Activated CD4-positive, alpha-beta T cell treated with anti-CD3 and anti-CD28 coated beads for 36 hours (primary cell): ENCODE measurements at regions not wholly inside any gene's neighbourhood (a gene's known extent, or its start where the extent isn't known, plus 50 kb on each side); places are given as distances from the start of the nearest gene placed in this dataset.

Source experiments
- ATAC-seq: fragments of 200-7000 bp; cut with Tn5 transposase; one replicate; pipeline ENCODE4 v1.10.0; 2021; ENCODE audit warnings: mild to moderate bottlenecking, moderate library complexity
- CTCF ChIA-PET: fragments of 350-600 bp; sonication (Branson Sonifier 250); formaldehyde crosslinking; loops from one replicate; lab custom pipeline; 2021; ENCODE audit warnings: antibody characterized with exemption; lab: Charles Lee
- POLR2A ChIA-PET: fragments of 350-600 bp; sonication (Branson Sonifier 250); formaldehyde crosslinking; loops from one replicate; lab custom pipeline; 2021; ENCODE audit warnings: antibody characterized with exemption, inconsistent platforms; lab: Charles Lee
- DNase-seq: peaks from one replicate; pipeline ENCODE4 v3.0.0-alpha.2; 2020
- H3K27ac Mint-ChIP-seq: one replicate; pipeline ENCODE4 v1.8.0; 2021; ENCODE audit warnings: mixed read lengths
- H3K27me3 Mint-ChIP-seq: one replicate; pipeline ENCODE4 v1.8.0; 2021; ENCODE audit warnings: mixed read lengths
- H3K36me3 Mint-ChIP-seq: one replicate; pipeline ENCODE4 v1.8.0; 2021; ENCODE audit warnings: low read depth, mixed read lengths
- H3K4me1 Mint-ChIP-seq: one replicate; pipeline ENCODE4 v1.8.0; 2021; ENCODE audit warnings: mixed read lengths
- H3K4me3 Mint-ChIP-seq: one replicate; pipeline ENCODE4 v1.8.0; 2021; ENCODE audit warnings: mild to moderate bottlenecking, moderate library complexity, mixed read lengths
- H3K9me3 Mint-ChIP-seq: one replicate; pipeline ENCODE4 v1.8.0; 2021; ENCODE audit warnings: low read depth, mixed read lengths
- intact Hi-C, 2 experiments: fragments of 100-400 bp; cut with DNase I in 1 of 2; cut with micrococcal nuclease in 1 of 2; formaldehyde crosslinking; loops; one replicate each; pipeline versions ENCODE4 v1.14.2 to v1.15.1; 2022 to 2024; cut with DNase I, micrococcal nuclease

DNA sequence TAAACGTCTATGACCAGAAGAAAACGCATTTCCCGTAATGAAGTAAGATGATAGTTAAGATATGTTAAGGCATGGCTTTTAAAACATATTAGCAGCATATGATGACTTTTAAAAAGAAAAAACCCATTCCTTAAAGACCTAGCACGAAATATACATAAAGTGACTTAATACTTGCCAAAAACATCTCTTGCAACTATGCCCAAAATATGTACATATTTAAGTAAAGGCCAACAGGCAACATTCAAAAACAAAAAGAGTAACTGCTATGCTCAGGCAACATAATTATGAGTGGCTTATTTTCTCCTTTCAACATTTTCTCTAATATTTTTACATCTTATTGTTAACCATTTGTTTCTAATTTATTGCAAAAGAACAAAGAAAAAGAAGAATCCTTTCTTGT is 60.3 kb upstream of the PAPOLG start:
- Mint-ChIP-seq H3K4me3 (no peak overlapping the region), H3K9me3 (no peaks in the 10 kb centered on the region), H3K4me1 (no peaks in the 10 kb centered on the region), H3K27ac (no peak overlapping the region), H3K27me3 (no peaks in the 10 kb centered on the region), H3K36me3 (no peaks in the 10 kb centered on the region)
- DNase-seq: no peak
- intact Hi-C loops: no loop called here
- no peak for ATAC-seq
- ChIA-PET POLR2A (no interaction called here), CTCF (interaction anchor here (1.5 to 6.3 kb wide), 4 partner anchors 9 to 21 kb away, joined by 4 to 22 read pairs (median 8); no protein-coding TSS in a partner anchor)

DNA sequence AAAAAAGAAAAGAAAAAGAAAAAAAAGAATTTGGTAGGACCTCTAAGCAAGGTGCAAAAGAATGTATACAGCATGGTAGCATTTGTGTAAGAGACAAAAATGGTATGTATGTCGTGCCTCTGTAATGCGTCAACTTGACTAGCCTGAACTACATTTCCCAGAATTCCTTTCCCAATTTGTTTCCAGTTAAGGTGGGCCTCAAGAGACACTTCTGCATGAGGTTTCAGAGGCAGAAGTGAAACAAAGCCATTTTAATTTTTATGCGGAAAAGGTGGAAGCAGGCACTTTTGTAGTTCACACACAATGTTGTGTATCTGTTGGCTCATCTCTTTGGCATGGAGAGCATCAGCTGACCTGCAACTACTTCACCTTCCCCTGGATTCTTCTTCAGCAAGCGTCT is 56.5 kb upstream of the PAPOLG start:
- intact Hi-C loops: no loop called here
- ChIA-PET POLR2A (no interaction called here), CTCF (no interaction called here)
- ATAC-seq (no peak), DNase-seq (no peak)
- Mint-ChIP-seq H3K27ac (no peak overlapping the region), H3K4me1 (no peaks in the 10 kb centered on the region), H3K36me3 (no peaks in the 10 kb centered on the region), H3K27me3 (no peaks in the 10 kb centered on the region), H3K9me3 (no peaks in the 10 kb centered on the region), H3K4me3 (no peak overlapping the region)

DNA sequence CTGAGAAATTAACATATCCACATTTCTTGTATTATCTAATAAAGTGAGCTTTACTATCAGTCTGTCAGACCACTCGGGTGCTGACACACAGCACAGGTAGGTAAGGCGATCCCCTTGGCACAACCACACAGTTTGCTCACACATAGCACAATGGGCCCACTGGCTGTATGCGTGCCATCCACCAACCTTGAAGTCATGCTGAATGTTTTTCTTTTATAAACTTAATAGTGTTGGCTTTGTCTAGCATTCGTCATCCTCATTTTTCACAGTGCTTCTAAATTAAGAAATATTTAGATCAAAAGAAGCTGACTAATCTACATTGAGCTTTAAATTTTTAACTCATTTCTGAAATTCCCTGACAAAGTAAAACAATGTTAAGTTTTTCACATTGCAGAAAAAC is 50.0 kb upstream of the PAPOLG start:
- ATAC-seq: no peak
- POLR2A ChIA-PET: no interaction called here
- H3K27ac Mint-ChIP-seq: no peak overlapping the region
- CTCF ChIA-PET: interaction anchor here (0.6 to 7.5 kb wide), 12 partner anchors 10 to 488 kb away, joined by 3 to 115 read pairs (median 4); no protein-coding TSS in a partner anchor
- H3K9me3 Mint-ChIP-seq: no peaks in the 10 kb centered on the region
- DNase-seq: no peak
- no peaks in the 10 kb centered on the region for H3K4me1 Mint-ChIP-seq
- H3K36me3 Mint-ChIP-seq: no peaks in the 10 kb centered on the region
- H3K27me3 Mint-ChIP-seq: no peaks in the 10 kb centered on the region
- intact Hi-C loops: loop anchor here (5.0 kb wide), 3 partner anchors 51 to 91 kb away; partner anchors contain the start of gene PAPOLG (in 1 of the 2)
- no peak overlapping the region for H3K4me3 Mint-ChIP-seq
